IMR-90 (cell line): ENCODE measurements at regions not wholly inside any gene's neighbourhood (a gene's known extent, or its start where the extent isn't known, plus 50 kb on each side); places are given as distances from the start of the nearest gene placed in this dataset.

Experiments used
- ATAC-seq: fragments of 200-7000 bp; cut with Tn5 transposase; 2 replicates; pipeline ENCODE4 v1.9.1; 2020; ENCODE audit warnings: low read depth, mild to moderate bottlenecking, moderate library complexity
- BruUV-seq: library from RNA; stranded (reverse); fragments of 400-500 nt; replicated peaks from 2 replicates; lab custom pipeline; 2021; lab: Mats Ljungman, UMichigan
- CTCF ChIA-PET: fragments of 300-600 bp; formaldehyde crosslinking; extraction: SDS; loops from one replicate; lab custom pipeline; 2021; ENCODE audit warnings: antibody characterized with exemption; lab: Yijun Ruan, JAX
- POLR2A ChIA-PET: fragments of 300-600 bp; sonication (Branson Sonifier 250); formaldehyde crosslinking; loops from one replicate; lab custom pipeline; 2022; ENCODE audit warnings: antibody characterized with exemption; ENCODE audit not compliant: unreplicated experiment; lab: Charles Lee
- DNase-seq: peaks from one replicate; pipeline ENCODE4 v3.0.0; 2013
- H2AFZ ChIP-seq: replicated peaks from 2 replicates; pipeline ENCODE3; 2013; ENCODE audit warnings: low read length, mild to moderate bottlenecking; ENCODE audit not compliant: poor library complexity
- H2AK5ac ChIP-seq: 2 replicates; pipeline ENCODE4 v1.6.1; 2013; ENCODE audit warnings: low read depth, low read length, inconsistent platforms
- H2AK9ac ChIP-seq: replicated peaks from 2 replicates; pipeline ENCODE3; 2013; ENCODE audit warnings: mild to moderate bottlenecking, low read depth, low read length, moderate library complexity; ENCODE audit not compliant: poor library complexity
- H2BK120ac ChIP-seq: 2 replicates; pipeline ENCODE4 v1.6.1; 2013; ENCODE audit warnings: low read depth, low read length, inconsistent platforms
- H2BK15ac ChIP-seq: 3 replicates; pipeline ENCODE4 v1.6.1; 2013; ENCODE audit warnings: low read depth, low read length, inconsistent platforms
- H2BK20ac ChIP-seq: 2 replicates; pipeline ENCODE4 v1.6.1; 2013; ENCODE audit warnings: low read depth, mild to moderate bottlenecking, inconsistent platforms, low read length, moderate library complexity
- H2BK5ac ChIP-seq: 2 replicates; pipeline ENCODE4 v1.6.1; 2013; ENCODE audit warnings: mild to moderate bottlenecking, low read depth, low read length, inconsistent platforms; ENCODE audit not compliant: poor library complexity, severe bottlenecking
- H3K14ac ChIP-seq: replicated peaks from 2 replicates; pipeline ENCODE4 v1.6.1; 2013; ENCODE audit warnings: low read depth, low read length, inconsistent platforms
- H3K18ac ChIP-seq: 2 replicates; pipeline ENCODE4 v1.6.1; 2013; ENCODE audit warnings: low read depth, low read length, control low read depth
- H3K23ac ChIP-seq: 2 replicates; pipeline ENCODE4 v1.6.1; 2013; ENCODE audit warnings: low read depth, low read length, inconsistent platforms
- H3K27ac ChIP-seq: 2 replicates; pipeline ENCODE4 v1.5.1; 2013; ENCODE audit warnings: mild to moderate bottlenecking, control low read depth, low read length; ENCODE audit not compliant: insufficient read depth
- H3K27me3 ChIP-seq: 2 replicates; pipeline ENCODE4 v1.6.1; 2013; ENCODE audit warnings: low read length; ENCODE audit not compliant: control insufficient read depth, insufficient read depth
- H3K36me3 ChIP-seq: 2 replicates; pipeline ENCODE4 v1.6.1; 2013; ENCODE audit warnings: low read length, mixed read lengths; ENCODE audit not compliant: control insufficient read depth, insufficient read depth
- H3K4ac ChIP-seq: 2 replicates; pipeline ENCODE4 v1.6.1; 2013; ENCODE audit warnings: low read depth, low read length, inconsistent platforms
- H3K4me1 ChIP-seq: 2 replicates; pipeline ENCODE4 v1.6.1; 2013; ENCODE audit warnings: low read length, mixed read lengths; ENCODE audit not compliant: control insufficient read depth, insufficient read depth
- H3K4me2 ChIP-seq: 2 replicates; pipeline ENCODE4 v1.6.1; 2013; ENCODE audit warnings: low read depth, mild to moderate bottlenecking, control low read depth, low read length, moderate library complexity
- H3K4me3 ChIP-seq: 2 replicates; pipeline ENCODE4 v1.5.1; 2013; ENCODE audit warnings: low read depth, mild to moderate bottlenecking, control low read depth, low read length, moderate library complexity; ENCODE audit not compliant: insufficient read depth
- H3K56ac ChIP-seq: 2 replicates; pipeline ENCODE4 v1.6.1; 2013; ENCODE audit warnings: low read length, inconsistent platforms; ENCODE audit not compliant: insufficient read depth; ENCODE audit errors: extremely low read depth
- H3K79me1 ChIP-seq, 2 experiments: 2 replicates each; pipeline ENCODE4 v1.6.1; 2013; ENCODE audit warnings: low read length in 2 of 2, inconsistent platforms in 1 of 2, low read depth in 1 of 2
- H3K9ac ChIP-seq: 2 replicates; pipeline ENCODE4 v1.6.1; 2013; ENCODE audit warnings: low read depth, low read length, control low read depth
- H3K9me1 ChIP-seq: 2 replicates; pipeline ENCODE4 v1.6.1; 2013; ENCODE audit warnings: low read length, inconsistent platforms; ENCODE audit not compliant: insufficient read depth
- H3K9me3 ChIP-seq: 2 replicates; pipeline ENCODE4 v1.6.1; 2013; ENCODE audit warnings: low read length; ENCODE audit not compliant: control insufficient read depth, insufficient read depth
- H4K20me1 ChIP-seq: 2 replicates; pipeline ENCODE4 v1.6.1; 2013; ENCODE audit warnings: low read length, inconsistent platforms; ENCODE audit not compliant: insufficient read depth
- H4K5ac ChIP-seq: 2 replicates; pipeline ENCODE4 v1.6.1; 2013; ENCODE audit warnings: mild to moderate bottlenecking, low read depth, low read length, control low read depth
- H4K8ac ChIP-seq, 2 experiments: 2 replicates each; pipeline ENCODE4 v1.6.1; 2013; ENCODE audit warnings: low read depth in 2 of 2, low read length in 2 of 2, control low read depth in 1 of 2, inconsistent platforms in 1 of 2
- H4K91ac ChIP-seq: 2 replicates; pipeline ENCODE4 v1.6.1; 2013; ENCODE audit warnings: low read depth, low read length, inconsistent platforms; ENCODE audit not compliant: insufficient read depth
- BHLHE40 ChIP-seq: fragments of 150-350 bp; IDR thresholded peaks from 2 replicates; pipeline ENCODE4 v1.6.1; 2016; ENCODE audit warnings: mild to moderate bottlenecking, low read depth, low read length
- CEBPB ChIP-seq: IDR thresholded peaks from 2 replicates; pipeline ENCODE4 v1.6.1; 2012; ENCODE audit warnings: low read depth, low read length, improper control_type of control experiment
- CHD1 ChIP-seq: IDR thresholded peaks from 2 replicates; pipeline ENCODE4 v1.6.1; 2012; ENCODE audit warnings: low read depth, low read length, improper control_type of control experiment
- CTCF ChIP-seq: conservative IDR thresholded peaks from 2 replicates; pipeline ENCODE4 v1.5.1; 2012; ENCODE audit warnings: mild to moderate bottlenecking, low read depth, low read length, improper control_type of control experiment
- ELK1 ChIP-seq: fragments of 150-350 bp; IDR thresholded peaks from 2 replicates; pipeline ENCODE4 v1.6.1; 2016; ENCODE audit warnings: low read depth, mild to moderate bottlenecking, low read length, moderate library complexity, borderline replicate concordance
- FOS ChIP-seq: fragments of 150-350 bp; IDR thresholded peaks from 2 replicates; pipeline ENCODE4 v1.6.1; 2016; ENCODE audit warnings: low read depth, low read length
- MAFK ChIP-seq: IDR thresholded peaks from 2 replicates; pipeline ENCODE4 v1.6.1; 2012; ENCODE audit warnings: low read depth, low read length, improper control_type of control experiment
- MAZ ChIP-seq: IDR thresholded peaks from 2 replicates; pipeline ENCODE4 v1.6.1; 2012; ENCODE audit warnings: low read depth, mild to moderate bottlenecking, low read length, improper control_type of control experiment, moderate library complexity, borderline replicate concordance
- MXI1 ChIP-seq: IDR thresholded peaks from 2 replicates; pipeline ENCODE4 v1.6.1; 2012; ENCODE audit warnings: low read depth, mild to moderate bottlenecking, low read length, moderate library complexity, borderline replicate concordance
- NFE2L2 ChIP-seq: fragments of 150-350 bp; IDR thresholded peaks from 2 replicates; pipeline ENCODE4 v1.6.1; 2016; ENCODE audit warnings: low read depth, mild to moderate bottlenecking, low read length
- POLR2A ChIP-seq: IDR thresholded peaks from 2 replicates; pipeline ENCODE4 v1.6.1; 2012; ENCODE audit warnings: mild to moderate bottlenecking, low read depth, low read length
- RAD21 ChIP-seq: IDR thresholded peaks from 2 replicates; pipeline ENCODE4 v1.6.1; 2012; ENCODE audit warnings: low read length, improper control_type of control experiment
- RCOR1 ChIP-seq: IDR thresholded peaks from 2 replicates; pipeline ENCODE4 v1.6.1; 2012; ENCODE audit warnings: mild to moderate bottlenecking, low read length, improper control_type of control experiment; ENCODE audit not compliant: insufficient replicate concordance
- RFX5 ChIP-seq: IDR thresholded peaks from 2 replicates; pipeline ENCODE4 v1.8.0; 2012; ENCODE audit warnings: low read depth, mild to moderate bottlenecking, low read length, moderate library complexity
- SMC3 ChIP-seq: fragments of 150-350 bp; IDR thresholded peaks from 2 replicates; pipeline ENCODE4 v1.6.1; 2016; ENCODE audit warnings: low read depth, mild to moderate bottlenecking, antibody characterized with exemption, low read length, moderate library complexity
- USF2 ChIP-seq: fragments of 150-350 bp; IDR thresholded peaks from 2 replicates; pipeline ENCODE4 v1.6.1; 2017; ENCODE audit warnings: mild to moderate bottlenecking, antibody characterized with exemption, low read length, low read depth
- WGBS, 2 experiments: methylation state at CpG; one replicate each; pipeline versions ENCODE4 v1.1.5 to v1.1.7; 2013; ENCODE audit warnings: missing lambda C conversion rate in 2 of 2; ENCODE audit not compliant: insufficient read length in 1 of 2; ENCODE audit errors: extremely low coverage in 2 of 2; 5-methylcytosine and 5-hydroxymethylcytosine counted together
- dilution Hi-C: fragments of 300-500 bp; cut with HindIII; formaldehyde crosslinking; loops from one replicate; pipeline ENCODE4 v1.14.3; 2018; ENCODE audit warnings: low sequenced_read_pairs; ENCODE audit not compliant: unreplicated experiment
- in situ Hi-C: fragments of 300-500 bp; cut with MboI; formaldehyde crosslinking; loops from 3 replicates; pipeline ENCODE4 v1.14.3; 2019; ENCODE audit warnings: low sequenced_read_pairs, inconsistent platforms, mixed read lengths
- intact Hi-C: fragments of 100-400 bp; cut with micrococcal nuclease; formaldehyde crosslinking; loops from 2 replicates; pipeline ENCODE4 v1.10.0; 2022

GRCh38 chr5:66513130-66513529, 83.1 kb upstream of the MAST4 start:
- H2AK5ac ChIP-seq = no peak overlapping the region
- TF ChIP-seq POLR2A = no peak
- no peak for TF ChIP-seq RFX5
- TF ChIP-seq RAD21 = no peak
- TF ChIP-seq MAFK = no peak
- TF ChIP-seq SMC3 = no peak
- TF ChIP-seq CTCF = no peak
- TF ChIP-seq NFE2L2 = no peak
- no peak for TF ChIP-seq RCOR1
- TF ChIP-seq MAZ = no peak
- TF ChIP-seq BHLHE40 = no peak
- no peak for TF ChIP-seq CEBPB
- TF ChIP-seq FOS = no peak
- no peak for TF ChIP-seq CHD1
- TF ChIP-seq USF2 = no peak
- TF ChIP-seq MXI1 = no peak
- no peak for TF ChIP-seq ELK1
- ATAC-seq = no peak
- H4K20me1 ChIP-seq = no peaks in the 10 kb centered on the region
- H3K9me3 ChIP-seq = peaks cover 1% of the 10 kb centered on the region; the same call in 1 of the 2 replicates
- no peaks in the 10 kb centered on the region for H3K36me3 ChIP-seq
- no peak overlapping the region for H3K27ac ChIP-seq
- POLR2A ChIA-PET = no interaction called here
- H4K5ac ChIP-seq = no peak overlapping the region
- no peak overlapping the region for H3K18ac ChIP-seq
- H3K4ac ChIP-seq = no peak overlapping the region
- no peaks in the 10 kb centered on the region for H3K9me1 ChIP-seq
- dilution Hi-C loops = no loop called here
- H2BK120ac ChIP-seq = no peak overlapping the region
- DNase-seq = no peak
- intact Hi-C loops = no loop called here
- no peak overlapping the region for H2AK9ac ChIP-seq
- no peak overlapping the region for H4K91ac ChIP-seq
- no peaks in the 10 kb centered on the region for H3K27me3 ChIP-seq
- no peak overlapping the region for H2AFZ ChIP-seq
- no TSS peak for BruUV-seq
- no peak overlapping the region for H3K56ac ChIP-seq
- WGBS, 2 experiments = no CpG with 5 or more reads among the region's 3 CpGs
- H3K4me1 ChIP-seq = no peaks in the 10 kb centered on the region
- H3K23ac ChIP-seq = no peak overlapping the region
- no peaks in the 10 kb centered on the region for H3K79me1 ChIP-seq
- no peak overlapping the region for H2BK20ac ChIP-seq
- no peak overlapping the region for H4K8ac ChIP-seq
- in situ Hi-C loops = no loop called here
- no peak overlapping the region for H2BK5ac ChIP-seq
- H3K4me3 ChIP-seq = no peak overlapping the region
- no peak overlapping the region for H3K14ac ChIP-seq
- CTCF ChIA-PET = no interaction called here
- no peak overlapping the region for H3K9ac ChIP-seq
- H2BK15ac ChIP-seq = no peak overlapping the region
- H3K4me2 ChIP-seq = no peak overlapping the region
